ENCODE measurements at regions not wholly inside any gene's neighbourhood (a gene's known extent, or its start where the extent isn't known, plus 50 kb on each side); places are given as distances from the start of the nearest gene placed in this dataset.

GRCh38 chr13:70905035-70905434 lies 796.8 kb upstream of the KLHL1 start:
- TF ChIP-seq ZBTB33 (IDR thresholded peaks at IDR 0.05; ENCODE audit: borderline replicate concordance, low read depth) (no peak), POLR2AphosphoS5 (IDR thresholded peaks at IDR 0.05; ENCODE audit: low read depth, low read length) (no peak), CTCF (IDR thresholded peaks at IDR 0.05) (no peak)
